AG09309 (cell line): ENCODE measurements at regions not wholly inside any gene's neighbourhood (a gene's known extent, or its start where the extent isn't known, plus 50 kb on each side); places are given as distances from the start of the nearest gene placed in this dataset.

Experiments
- DNase-seq: peaks from one replicate; pipeline ENCODE4 v3.0.0-alpha.2; 2010; ENCODE audit warnings: low read depth
- H3K4me3 ChIP-seq: 2 replicates; pipeline ENCODE4 v1.5.1; 2011; ENCODE audit warnings: mild to moderate bottlenecking, low read depth, low read length, moderate library complexity; ENCODE audit not compliant: control insufficient read depth
- TF ChIP-seq, protein P1 (sequence below): IDR thresholded peaks from 2 replicates; pipeline ENCODE4 v1.5.1; 2011; ENCODE audit warnings: mild to moderate bottlenecking, low read depth, low read length, inconsistent platforms; ENCODE audit not compliant: insufficient read depth, control insufficient read depth; ENCODE audit errors: missing control alignments

- DNase-seq = no peak
- H3K4me3 ChIP-seq = no peak overlapping the region
- TF ChIP-seq, protein P1, sequence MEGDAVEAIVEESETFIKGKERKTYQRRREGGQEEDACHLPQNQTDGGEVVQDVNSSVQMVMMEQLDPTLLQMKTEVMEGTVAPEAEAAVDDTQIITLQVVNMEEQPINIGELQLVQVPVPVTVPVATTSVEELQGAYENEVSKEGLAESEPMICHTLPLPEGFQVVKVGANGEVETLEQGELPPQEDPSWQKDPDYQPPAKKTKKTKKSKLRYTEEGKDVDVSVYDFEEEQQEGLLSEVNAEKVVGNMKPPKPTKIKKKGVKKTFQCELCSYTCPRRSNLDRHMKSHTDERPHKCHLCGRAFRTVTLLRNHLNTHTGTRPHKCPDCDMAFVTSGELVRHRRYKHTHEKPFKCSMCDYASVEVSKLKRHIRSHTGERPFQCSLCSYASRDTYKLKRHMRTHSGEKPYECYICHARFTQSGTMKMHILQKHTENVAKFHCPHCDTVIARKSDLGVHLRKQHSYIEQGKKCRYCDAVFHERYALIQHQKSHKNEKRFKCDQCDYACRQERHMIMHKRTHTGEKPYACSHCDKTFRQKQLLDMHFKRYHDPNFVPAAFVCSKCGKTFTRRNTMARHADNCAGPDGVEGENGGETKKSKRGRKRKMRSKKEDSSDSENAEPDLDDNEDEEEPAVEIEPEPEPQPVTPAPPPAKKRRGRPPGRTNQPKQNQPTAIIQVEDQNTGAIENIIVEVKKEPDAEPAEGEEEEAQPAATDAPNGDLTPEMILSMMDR = no peak
These were observed 83.2 kb downstream of the GATA3 start for GRCh38 chr10:8137726-8138125.

DNA sequence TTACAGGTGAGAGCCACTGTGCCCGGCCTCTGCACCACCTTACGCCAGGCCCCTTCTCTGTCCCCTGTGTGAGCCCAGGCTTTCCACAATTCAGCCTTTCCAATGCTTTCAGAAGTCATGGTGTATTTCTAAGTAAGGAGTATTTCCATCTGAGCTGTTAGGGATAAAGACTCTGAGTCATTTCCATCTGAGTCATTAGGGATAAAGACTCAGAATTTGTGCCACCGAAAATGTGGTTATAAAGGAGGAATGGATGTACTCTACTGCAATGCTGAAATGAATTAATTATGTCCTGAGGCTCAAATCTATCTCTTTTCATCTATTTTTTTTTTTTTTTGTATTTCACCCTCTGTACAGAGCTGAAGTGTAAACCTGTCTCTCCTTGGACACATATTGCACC, 84.0 kb downstream of the GATA3 start:
- no peak overlapping the region for H3K4me3 ChIP-seq
- DNase-seq = peak; percentile 18
- TF ChIP-seq, protein P1 = no peak

GRCh38 chr10:8144496-8144895, 90.0 kb downstream of the GATA3 start:
- no peak for DNase-seq
- TF ChIP-seq, protein P1 = no peak
- no peak overlapping the region for H3K4me3 ChIP-seq

DNA sequence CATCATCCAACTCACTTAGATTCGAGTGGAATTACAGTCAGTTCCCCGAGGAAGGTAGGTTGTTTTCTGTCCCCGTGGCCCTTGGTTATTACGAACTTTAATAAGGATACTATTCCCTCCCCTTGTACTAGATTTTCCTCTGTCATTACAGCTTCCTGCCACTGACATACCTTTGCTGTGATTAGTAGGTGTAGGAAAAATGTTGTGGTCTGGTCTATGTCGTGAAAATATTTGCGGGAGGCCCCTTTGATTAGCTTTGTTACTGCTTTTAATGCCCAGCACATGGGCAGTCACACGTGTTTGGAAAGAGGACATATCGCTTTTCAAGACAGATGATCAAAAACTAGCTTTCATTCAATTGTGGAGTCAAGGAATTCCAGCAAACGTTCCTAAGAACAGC, 92.2 kb downstream of the GATA3 start:
- TF ChIP-seq, protein P1 = no peak
- no peak for DNase-seq
- H3K4me3 ChIP-seq = no peak overlapping the region

DNA sequence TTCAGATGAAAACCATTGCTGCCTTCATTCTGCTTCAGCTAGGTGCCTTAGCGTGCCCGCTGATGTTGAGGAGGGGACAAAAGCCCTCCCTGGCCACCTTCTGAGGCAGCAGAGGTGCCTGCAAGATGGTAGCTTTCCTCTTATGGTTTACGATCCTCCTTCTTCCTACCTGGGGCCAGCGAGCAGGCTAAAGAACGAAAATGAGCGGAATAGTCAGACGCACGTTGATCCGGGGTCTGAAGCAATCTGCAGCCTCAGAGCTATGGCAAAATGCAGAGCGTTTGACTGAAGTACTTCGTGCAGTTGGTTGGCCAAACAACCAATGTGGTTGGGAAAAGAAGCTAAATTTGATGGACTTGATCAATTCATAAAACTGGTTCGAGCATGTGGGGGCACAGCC, 95.5 kb downstream of the GATA3 start:
- H3K4me3 ChIP-seq = no peak overlapping the region
- TF ChIP-seq, protein P1 = no peak
- no peak for DNase-seq

GRCh38 chr10:8150401-8150905, 96.0 kb downstream of the GATA3 start:
- H3K4me3 ChIP-seq = no peak overlapping the region
- no peak for DNase-seq
- TF ChIP-seq, protein P1 = no peak

- TF ChIP-seq, protein P1 = no peak
- no peak for DNase-seq
- no peak overlapping the region for H3K4me3 ChIP-seq
These were observed 96.6 kb downstream of the GATA3 start for GRCh38 chr10:8151086-8151485.
